ENCODE measurements at regions not wholly inside any gene's neighbourhood (a gene's known extent, or its start where the extent isn't known, plus 50 kb on each side); places are given as distances from the start of the nearest gene placed in this dataset.

- no peak for TF ChIP-seq POLR2A (IDR thresholded peaks at IDR 0.05)
- TF ChIP-seq CTCF (IDR thresholded peaks at IDR 0.05), result no peak
- intact Hi-C loops (cut with DNase I; ENCODE audit: low total_unique reads), result no loop called here
- WGBS, 2 donors, result 75% methylated on average over 2 of the region's 2 CpGs; no CpG with 5 or more reads in 1 of the 2 donors
- H3K4me3 ChIP-seq (ENCODE audit: low read depth, poor library complexity, severe bottlenecking), result no peak overlapping the region
- DNase-seq (ENCODE audit: low spot score in 2 of 2), result no peak
These were observed 212.4 kb upstream of the MAMLD1 start for GRCh38 chrX:150150780-150151125.

DNA sequence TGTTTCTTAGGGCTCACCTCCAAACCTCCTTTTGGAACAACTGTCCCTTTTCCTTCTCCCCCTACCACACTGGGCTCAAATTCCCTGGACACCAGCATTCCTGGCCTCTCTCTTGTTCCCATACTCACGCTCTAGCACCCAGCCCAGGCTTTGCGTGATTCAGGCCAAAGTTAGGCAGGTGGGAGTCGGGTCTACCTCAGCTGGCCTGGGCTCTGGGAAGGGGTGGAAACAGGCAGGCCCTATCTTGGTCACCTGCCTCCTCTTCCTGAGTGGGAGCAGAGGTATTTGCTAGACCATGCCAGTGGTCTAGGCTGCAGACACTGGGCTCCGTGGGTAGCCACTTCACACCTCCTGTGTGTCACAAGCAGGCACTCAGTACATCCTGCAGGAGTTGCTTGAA lies 211.1 kb upstream of the MAMLD1 start:
- intact Hi-C loops (cut with DNase I; ENCODE audit: low total_unique reads), result no loop called here
- WGBS, 2 donors, result 84 to 91% methylated on average over 3 to 4 of the region's 4 CpGs
- DNase-seq (ENCODE audit: low spot score in 2 of 2), result peak in 1 of 2 donors; percentile 20

DNA sequence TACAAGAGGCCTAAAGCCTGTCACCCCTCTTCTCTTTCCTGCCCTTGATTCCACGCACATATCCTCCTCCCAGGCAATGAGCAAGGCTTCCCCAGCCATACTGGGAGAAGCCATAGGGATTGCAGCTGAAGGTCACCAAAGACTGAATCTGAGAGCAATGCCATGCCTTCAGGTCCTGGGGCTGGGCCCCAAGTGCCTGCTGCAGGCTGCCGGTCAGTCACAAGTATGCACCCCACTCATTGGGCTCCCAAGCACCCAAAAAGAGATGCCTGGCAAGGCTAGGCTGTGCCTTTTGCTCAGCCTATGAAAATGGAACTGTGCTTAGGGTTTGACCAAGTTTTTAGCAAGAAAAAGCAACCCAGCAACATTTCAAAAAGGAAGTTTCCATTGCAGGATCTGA lies 210.6 kb upstream of the MAMLD1 start:
- WGBS, 2 donors, result 96 to 100% methylated on average over 1 to 2 of the region's 2 CpGs
- DNase-seq (ENCODE audit: low spot score in 2 of 2), result no peak
- H3K4me3 ChIP-seq (ENCODE audit: low read depth, poor library complexity, severe bottlenecking), result no peak overlapping the region
- intact Hi-C loops (cut with DNase I; ENCODE audit: low total_unique reads), result no loop called here
- TF ChIP-seq CTCF (IDR thresholded peaks at IDR 0.05) (no peak), POLR2A (IDR thresholded peaks at IDR 0.05) (no peak)

More for the DNA sequence above, 211.1 kb upstream of the MAMLD1 start:
- H3K4me3 ChIP-seq (ENCODE audit: low read depth, poor library complexity, severe bottlenecking), result no peak overlapping the region
- TF ChIP-seq POLR2A (IDR thresholded peaks at IDR 0.05) (no peak), CTCF (IDR thresholded peaks at IDR 0.05) (no peak)

GRCh38 chrX:150155436-150156035 lies 207.6 kb upstream of the MAMLD1 start:
- H3K4me3 ChIP-seq (ENCODE audit: low read depth, poor library complexity, severe bottlenecking), result no peak overlapping the region
- TF ChIP-seq CTCF (IDR thresholded peaks at IDR 0.05), result no peak
- no peak for TF ChIP-seq POLR2A (IDR thresholded peaks at IDR 0.05)
- intact Hi-C loops (cut with DNase I; ENCODE audit: low total_unique reads), result no loop called here
- no peak for DNase-seq (ENCODE audit: low spot score in 2 of 2)
- 31 to 42% methylated on average over 4 to 5 of the region's 5 CpGs for WGBS, 2 donors

DNA sequence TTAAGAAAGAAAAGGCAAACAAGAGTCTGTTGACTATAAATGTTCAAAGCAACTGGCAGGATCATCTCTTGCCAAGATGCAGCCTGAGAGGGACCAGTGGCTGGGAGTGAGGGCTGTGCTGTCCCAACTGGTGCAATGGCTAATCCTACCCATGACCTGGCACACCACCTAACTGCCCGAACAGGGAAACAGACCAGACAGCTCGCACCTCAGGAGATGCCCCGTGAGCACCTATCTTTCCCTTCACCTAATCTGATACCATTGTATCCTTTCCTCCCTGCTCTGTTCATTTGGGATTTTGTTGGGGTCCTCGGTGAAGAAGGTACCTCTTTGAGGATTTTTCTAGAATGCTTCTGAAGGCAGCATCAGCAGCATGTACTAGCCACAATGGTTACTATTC lies 206.5 kb upstream of the MAMLD1 start:
- intact Hi-C loops (cut with DNase I; ENCODE audit: low total_unique reads), result no loop called here
- DNase-seq (ENCODE audit: low spot score in 2 of 2), result no peak
- TF ChIP-seq CTCF (IDR thresholded peaks at IDR 0.05) (no peak), POLR2A (IDR thresholded peaks at IDR 0.05) (no peak)
- H3K4me3 ChIP-seq (ENCODE audit: low read depth, poor library complexity, severe bottlenecking), result no peak overlapping the region
- WGBS, 2 donors, result 83 to 98% methylated on average over 4 of the region's 4 CpGs

GRCh38 chrX:150157291-150157690 lies 205.8 kb upstream of the MAMLD1 start:
- H3K4me3 ChIP-seq (ENCODE audit: low read depth, poor library complexity, severe bottlenecking), result no peak overlapping the region
- no peak for TF ChIP-seq CTCF (IDR thresholded peaks at IDR 0.05)
- no peak for TF ChIP-seq POLR2A (IDR thresholded peaks at IDR 0.05)
- 69 to 86% methylated on average over 2 of the region's 2 CpGs for WGBS, 2 donors
- no peak for DNase-seq (ENCODE audit: low spot score in 2 of 2)
- intact Hi-C loops (cut with DNase I; ENCODE audit: low total_unique reads), result no loop called here
